ENCODE measurements at regions not wholly inside any gene's neighbourhood (a gene's known extent, or its start where the extent isn't known, plus 50 kb on each side); places are given as distances from the start of the nearest gene placed in this dataset.
"Not testable (repeated sequence)": the region's sequence is repeated elsewhere in the genome, so short reads cannot be mapped to it uniquely, and the experiment has no call there.

- Histone ChIP-seq H3K27ac (ENCODE audit: low read depth, low read length) (peak overlapping the region; percentile 55), H3K4me3 (ENCODE audit: low read depth, low read length) (no peak overlapping the region), H2AFZ (ENCODE audit: low read length, unreplicated experiment) (peak overlapping the region; percentile 42), H3K79me2 (ENCODE audit: control insufficient read depth, insufficient read depth, low read length, unreplicated experiment) (no peaks in the 10 kb centered on the region), H3K27me3 (ENCODE audit: insufficient read depth, low read length) (no peaks in the 10 kb centered on the region), H3K36me3 (ENCODE audit: insufficient read depth, low read length) (no peaks in the 10 kb centered on the region), H3K4me1 (ENCODE audit: control insufficient read depth, insufficient read depth, low read length, unreplicated experiment) (peaks cover 11% of the 10 kb centered on the region)
These were observed 418.8 kb upstream of the SPHKAP start for GRCh38 chr2:228600265-228600664.

GRCh38 chr2:228599781-228600180 lies 418.3 kb upstream of the SPHKAP start:
- peaks cover 11% of the 10 kb centered on the region for H3K4me1 ChIP-seq (ENCODE audit: control insufficient read depth, insufficient read depth, low read length, unreplicated experiment)
- H3K27ac ChIP-seq (ENCODE audit: low read depth, low read length), result peak overlapping the region; percentile 55; the same call in 1 of the 2 replicates
- H3K27me3 ChIP-seq (ENCODE audit: insufficient read depth, low read length), result no peaks in the 10 kb centered on the region
- H3K4me3 ChIP-seq (ENCODE audit: low read depth, low read length), result no peak overlapping the region
- H3K79me2 ChIP-seq (ENCODE audit: control insufficient read depth, insufficient read depth, low read length, unreplicated experiment), result no peaks in the 10 kb centered on the region
- no peaks in the 10 kb centered on the region for H3K36me3 ChIP-seq (ENCODE audit: insufficient read depth, low read length)
- H2AFZ ChIP-seq (ENCODE audit: low read length, unreplicated experiment), result peak overlapping the region; percentile 42

- Histone ChIP-seq H3K27ac (ENCODE audit: low read depth, low read length) (no peak overlapping the region), H3K27me3 (ENCODE audit: insufficient read depth, low read length) (no peaks in the 10 kb centered on the region), H3K4me1 (ENCODE audit: control insufficient read depth, insufficient read depth, low read length, unreplicated experiment) (peaks cover 11% of the 10 kb centered on the region), H3K79me2 (ENCODE audit: control insufficient read depth, insufficient read depth, low read length, unreplicated experiment) (no peaks in the 10 kb centered on the region), H3K4me3 (ENCODE audit: low read depth, low read length) (no peak overlapping the region), H2AFZ (ENCODE audit: low read length, unreplicated experiment) (no peak overlapping the region), H3K36me3 (ENCODE audit: insufficient read depth, low read length) (no peaks in the 10 kb centered on the region)
These were observed 417.8 kb upstream of the SPHKAP start for GRCh38 chr2:228599297-228599696.

- no peak overlapping the region for H3K4me3 ChIP-seq (ENCODE audit: low read depth, low read length)
- H3K36me3 ChIP-seq (ENCODE audit: insufficient read depth, low read length), result no peaks in the 10 kb centered on the region
- no peak overlapping the region for H3K27ac ChIP-seq (ENCODE audit: low read depth, low read length)
- H2AFZ ChIP-seq (ENCODE audit: low read length, unreplicated experiment), result no peak overlapping the region
- H3K27me3 ChIP-seq (ENCODE audit: insufficient read depth, low read length), result no peaks in the 10 kb centered on the region
- H3K4me1 ChIP-seq (ENCODE audit: control insufficient read depth, insufficient read depth, low read length, unreplicated experiment), result peaks cover 11% of the 10 kb centered on the region
- H3K79me2 ChIP-seq (ENCODE audit: control insufficient read depth, insufficient read depth, low read length, unreplicated experiment), result no peaks in the 10 kb centered on the region
These were observed 415.5 kb upstream of the SPHKAP start for GRCh38 chr2:228597032-228597431.

GRCh38 chr2:228594012-228594411 lies 412.5 kb upstream of the SPHKAP start:
- H3K79me2 ChIP-seq (ENCODE audit: control insufficient read depth, insufficient read depth, low read length, unreplicated experiment), result no peaks in the 10 kb centered on the region
- no peak overlapping the region for H3K27ac ChIP-seq (ENCODE audit: low read depth, low read length)
- no peaks in the 10 kb centered on the region for H3K4me1 ChIP-seq (ENCODE audit: control insufficient read depth, insufficient read depth, low read length, unreplicated experiment)
- no peaks in the 10 kb centered on the region for H3K27me3 ChIP-seq (ENCODE audit: insufficient read depth, low read length)
- no peaks in the 10 kb centered on the region for H3K36me3 ChIP-seq (ENCODE audit: insufficient read depth, low read length)
- no peak overlapping the region for H2AFZ ChIP-seq (ENCODE audit: low read length, unreplicated experiment)
- no peak overlapping the region for H3K4me3 ChIP-seq (ENCODE audit: low read depth, low read length)

- Histone ChIP-seq H3K79me2 (ENCODE audit: control insufficient read depth, insufficient read depth, low read length, unreplicated experiment) (no peaks in the 10 kb centered on the region), H3K4me1 (ENCODE audit: control insufficient read depth, insufficient read depth, low read length, unreplicated experiment) (no peaks in the 10 kb centered on the region), H3K36me3 (ENCODE audit: insufficient read depth, low read length) (no peaks in the 10 kb centered on the region), H3K27me3 (ENCODE audit: insufficient read depth, low read length) (no peaks in the 10 kb centered on the region), H2AFZ (ENCODE audit: low read length, unreplicated experiment) (no peak overlapping the region), H3K27ac (ENCODE audit: low read depth, low read length) (no peak overlapping the region), H3K4me3 (ENCODE audit: low read depth, low read length) (no peak overlapping the region)
These were observed 411.4 kb upstream of the SPHKAP start for GRCh38 chr2:228592925-228593324.

- H3K36me3 ChIP-seq (ENCODE audit: insufficient read depth, low read length), result no peaks in the 10 kb centered on the region
- H3K4me1 ChIP-seq (ENCODE audit: control insufficient read depth, insufficient read depth, low read length, unreplicated experiment), result no peaks in the 10 kb centered on the region
- no peak overlapping the region for H3K27ac ChIP-seq (ENCODE audit: low read depth, low read length)
- H2AFZ ChIP-seq (ENCODE audit: low read length, unreplicated experiment), result no peak overlapping the region
- H3K79me2 ChIP-seq (ENCODE audit: control insufficient read depth, insufficient read depth, low read length, unreplicated experiment), result no peaks in the 10 kb centered on the region
- H3K27me3 ChIP-seq (ENCODE audit: insufficient read depth, low read length), result no peaks in the 10 kb centered on the region
- H3K4me3 ChIP-seq (ENCODE audit: low read depth, low read length), result no peak overlapping the region
These were observed 409.2 kb upstream of the SPHKAP start for GRCh38 chr2:228590681-228591080.

GRCh38 chr2:228589115-228589514 lies 407.6 kb upstream of the SPHKAP start:
- Histone ChIP-seq H3K79me2 (ENCODE audit: control insufficient read depth, insufficient read depth, low read length, unreplicated experiment) (no peaks in the 10 kb centered on the region), H3K27ac (ENCODE audit: low read depth, low read length) (no peak overlapping the region), H3K27me3 (ENCODE audit: insufficient read depth, low read length) (no peaks in the 10 kb centered on the region), H3K4me1 (ENCODE audit: control insufficient read depth, insufficient read depth, low read length, unreplicated experiment) (no peaks in the 10 kb centered on the region), H3K4me3 (ENCODE audit: low read depth, low read length) (no peak overlapping the region), H2AFZ (ENCODE audit: low read length, unreplicated experiment) (no peak overlapping the region), H3K36me3 (ENCODE audit: insufficient read depth, low read length) (no peaks in the 10 kb centered on the region)

GRCh38 chr2:228581731-228582130 lies 400.2 kb upstream of the SPHKAP start:
- Histone ChIP-seq H3K79me2 (ENCODE audit: control insufficient read depth, insufficient read depth, low read length, unreplicated experiment) (no peaks in the 10 kb centered on the region), H3K27me3 (ENCODE audit: insufficient read depth, low read length) (no peaks in the 10 kb centered on the region), H3K4me1 (ENCODE audit: control insufficient read depth, insufficient read depth, low read length, unreplicated experiment) (no peaks in the 10 kb centered on the region), H3K4me3 (ENCODE audit: low read depth, low read length) (no peak overlapping the region), H3K36me3 (ENCODE audit: insufficient read depth, low read length) (no peaks in the 10 kb centered on the region), H2AFZ (ENCODE audit: low read length, unreplicated experiment) (no peak overlapping the region), H3K27ac (ENCODE audit: low read depth, low read length) (no peak overlapping the region)

- H3K36me3 ChIP-seq (ENCODE audit: insufficient read depth, low read length), result no peaks in the 10 kb centered on the region
- no peaks in the 10 kb centered on the region for H3K4me1 ChIP-seq (ENCODE audit: control insufficient read depth, insufficient read depth, low read length, unreplicated experiment)
- no peak overlapping the region for H2AFZ ChIP-seq (ENCODE audit: low read length, unreplicated experiment)
- no peak overlapping the region for H3K27ac ChIP-seq (ENCODE audit: low read depth, low read length)
- H3K79me2 ChIP-seq (ENCODE audit: control insufficient read depth, insufficient read depth, low read length, unreplicated experiment), result no peaks in the 10 kb centered on the region
- no peak overlapping the region for H3K4me3 ChIP-seq (ENCODE audit: low read depth, low read length)
- no peaks in the 10 kb centered on the region for H3K27me3 ChIP-seq (ENCODE audit: insufficient read depth, low read length)
These were observed 394.4 kb upstream of the SPHKAP start for GRCh38 chr2:228575897-228576296.

GRCh38 chr2:228568275-228568674 lies 386.8 kb upstream of the SPHKAP start:
- not testable (repeated sequence) for H3K27ac ChIP-seq (ENCODE audit: low read depth, low read length); H3K4me1 ChIP-seq (ENCODE audit: control insufficient read depth, insufficient read depth, low read length, unreplicated experiment); H3K79me2 ChIP-seq (ENCODE audit: control insufficient read depth, insufficient read depth, low read length, unreplicated experiment); H3K4me3 ChIP-seq (ENCODE audit: low read depth, low read length); H3K27me3 ChIP-seq (ENCODE audit: insufficient read depth, low read length); H3K36me3 ChIP-seq (ENCODE audit: insufficient read depth, low read length); H2AFZ ChIP-seq (ENCODE audit: low read length, unreplicated experiment)

All from ACC112 (cell line).